Hepatocyte (in vitro differentiated cells): ENCODE measurements at regions not wholly inside any gene's neighbourhood (a gene's known extent, or its start where the extent isn't known, plus 50 kb on each side); places are given as distances from the start of the nearest gene placed in this dataset.

Source experiments
- EZH2phosphoT487 ChIP-seq: fragments of 200-600 bp; sonication (generic); IDR thresholded peaks from one replicate; pipeline ENCODE4 v1.6.1; 2018; ENCODE audit warnings: antibody characterized with exemption, mild to moderate bottlenecking, low read depth, moderate library complexity; ENCODE audit not compliant: unreplicated experiment, severe bottlenecking
- TF ChIP-seq, protein P1 (sequence below): fragments of 200-600 bp; sonication (generic); IDR thresholded peaks from 2 replicates; pipeline ENCODE4 v1.5.1; 2016; ENCODE audit warnings: antibody characterized with exemption, mild to moderate bottlenecking; ENCODE audit not compliant: poor library complexity

DNA sequence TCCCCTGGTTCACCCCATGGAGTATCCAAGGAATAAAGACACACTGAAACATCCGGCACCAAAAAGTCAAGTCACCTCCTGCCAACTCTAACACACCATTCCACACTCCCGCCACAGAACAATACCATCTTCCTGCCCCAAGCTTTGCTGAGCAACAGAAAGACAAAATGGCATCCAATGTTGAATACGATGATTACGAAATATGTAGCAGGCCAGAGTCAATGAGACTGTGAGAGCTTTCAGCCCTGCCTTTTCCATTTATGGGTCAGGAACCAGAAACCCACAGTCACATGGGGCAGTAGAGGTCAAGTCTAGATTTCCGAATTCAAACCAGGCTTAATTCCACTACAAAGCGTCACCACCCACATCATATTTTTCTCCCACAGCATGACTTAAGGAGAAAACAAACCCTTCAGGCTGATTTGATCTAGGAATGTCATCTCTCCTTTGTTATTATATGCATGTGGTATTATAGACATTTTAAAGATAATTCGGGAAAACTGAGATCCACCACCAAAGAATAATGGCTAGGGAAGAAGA, 249.8 kb downstream of the SETD4 start:
- TF ChIP-seq EZH2phosphoT487, result no peak
- TF ChIP-seq, protein P1, sequence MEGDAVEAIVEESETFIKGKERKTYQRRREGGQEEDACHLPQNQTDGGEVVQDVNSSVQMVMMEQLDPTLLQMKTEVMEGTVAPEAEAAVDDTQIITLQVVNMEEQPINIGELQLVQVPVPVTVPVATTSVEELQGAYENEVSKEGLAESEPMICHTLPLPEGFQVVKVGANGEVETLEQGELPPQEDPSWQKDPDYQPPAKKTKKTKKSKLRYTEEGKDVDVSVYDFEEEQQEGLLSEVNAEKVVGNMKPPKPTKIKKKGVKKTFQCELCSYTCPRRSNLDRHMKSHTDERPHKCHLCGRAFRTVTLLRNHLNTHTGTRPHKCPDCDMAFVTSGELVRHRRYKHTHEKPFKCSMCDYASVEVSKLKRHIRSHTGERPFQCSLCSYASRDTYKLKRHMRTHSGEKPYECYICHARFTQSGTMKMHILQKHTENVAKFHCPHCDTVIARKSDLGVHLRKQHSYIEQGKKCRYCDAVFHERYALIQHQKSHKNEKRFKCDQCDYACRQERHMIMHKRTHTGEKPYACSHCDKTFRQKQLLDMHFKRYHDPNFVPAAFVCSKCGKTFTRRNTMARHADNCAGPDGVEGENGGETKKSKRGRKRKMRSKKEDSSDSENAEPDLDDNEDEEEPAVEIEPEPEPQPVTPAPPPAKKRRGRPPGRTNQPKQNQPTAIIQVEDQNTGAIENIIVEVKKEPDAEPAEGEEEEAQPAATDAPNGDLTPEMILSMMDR, result no peak
